IMR-90 (cell line): ENCODE measurements at regions not wholly inside any gene's neighbourhood (a gene's known extent, or its start where the extent isn't known, plus 50 kb on each side); places are given as distances from the start of the nearest gene placed in this dataset.

Experiments
- BHLHE40 ChIP-seq: fragments of 150-350 bp; IDR thresholded peaks from 2 replicates; pipeline ENCODE4 v1.6.1; 2016; ENCODE audit warnings: mild to moderate bottlenecking, low read depth, low read length
- CHD1 ChIP-seq: IDR thresholded peaks from 2 replicates; pipeline ENCODE4 v1.6.1; 2012; ENCODE audit warnings: low read depth, low read length, improper control_type of control experiment
- CTCF ChIP-seq: conservative IDR thresholded peaks from 2 replicates; pipeline ENCODE4 v1.5.1; 2012; ENCODE audit warnings: mild to moderate bottlenecking, low read depth, low read length, improper control_type of control experiment
- ELK1 ChIP-seq: fragments of 150-350 bp; IDR thresholded peaks from 2 replicates; pipeline ENCODE4 v1.6.1; 2016; ENCODE audit warnings: low read depth, mild to moderate bottlenecking, low read length, moderate library complexity, borderline replicate concordance
- MAFK ChIP-seq: IDR thresholded peaks from 2 replicates; pipeline ENCODE4 v1.6.1; 2012; ENCODE audit warnings: low read depth, low read length, improper control_type of control experiment
- MAZ ChIP-seq: IDR thresholded peaks from 2 replicates; pipeline ENCODE4 v1.6.1; 2012; ENCODE audit warnings: low read depth, mild to moderate bottlenecking, low read length, improper control_type of control experiment, moderate library complexity, borderline replicate concordance
- MXI1 ChIP-seq: IDR thresholded peaks from 2 replicates; pipeline ENCODE4 v1.6.1; 2012; ENCODE audit warnings: low read depth, mild to moderate bottlenecking, low read length, moderate library complexity, borderline replicate concordance
- NFE2L2 ChIP-seq: fragments of 150-350 bp; IDR thresholded peaks from 2 replicates; pipeline ENCODE4 v1.6.1; 2016; ENCODE audit warnings: low read depth, mild to moderate bottlenecking, low read length
- POLR2A ChIP-seq: IDR thresholded peaks from 2 replicates; pipeline ENCODE4 v1.6.1; 2012; ENCODE audit warnings: mild to moderate bottlenecking, low read depth, low read length
- RAD21 ChIP-seq: IDR thresholded peaks from 2 replicates; pipeline ENCODE4 v1.6.1; 2012; ENCODE audit warnings: low read length, improper control_type of control experiment
- RFX5 ChIP-seq: IDR thresholded peaks from 2 replicates; pipeline ENCODE4 v1.8.0; 2012; ENCODE audit warnings: low read depth, mild to moderate bottlenecking, low read length, moderate library complexity
- SMC3 ChIP-seq: fragments of 150-350 bp; IDR thresholded peaks from 2 replicates; pipeline ENCODE4 v1.6.1; 2016; ENCODE audit warnings: low read depth, mild to moderate bottlenecking, antibody characterized with exemption, low read length, moderate library complexity
- USF2 ChIP-seq: fragments of 150-350 bp; IDR thresholded peaks from 2 replicates; pipeline ENCODE4 v1.6.1; 2017; ENCODE audit warnings: mild to moderate bottlenecking, antibody characterized with exemption, low read length, low read depth

GRCh38 chr4:123786920-123787319 lies 390.3 kb downstream of the SPRY1 start:
- TF ChIP-seq MAFK: no peak
- TF ChIP-seq CTCF: no peak
- TF ChIP-seq CHD1: no peak
- no peak for TF ChIP-seq POLR2A
- TF ChIP-seq RFX5: no peak
- no peak for TF ChIP-seq BHLHE40
- no peak for TF ChIP-seq MAZ
- TF ChIP-seq ELK1: no peak
- no peak for TF ChIP-seq SMC3
- no peak for TF ChIP-seq NFE2L2
- TF ChIP-seq USF2: no peak
- TF ChIP-seq MXI1: no peak
- no peak for TF ChIP-seq RAD21
